ENCODE measurements at regions not wholly inside any gene's neighbourhood (a gene's known extent, or its start where the extent isn't known, plus 50 kb on each side); places are given as distances from the start of the nearest gene placed in this dataset.

DNA sequence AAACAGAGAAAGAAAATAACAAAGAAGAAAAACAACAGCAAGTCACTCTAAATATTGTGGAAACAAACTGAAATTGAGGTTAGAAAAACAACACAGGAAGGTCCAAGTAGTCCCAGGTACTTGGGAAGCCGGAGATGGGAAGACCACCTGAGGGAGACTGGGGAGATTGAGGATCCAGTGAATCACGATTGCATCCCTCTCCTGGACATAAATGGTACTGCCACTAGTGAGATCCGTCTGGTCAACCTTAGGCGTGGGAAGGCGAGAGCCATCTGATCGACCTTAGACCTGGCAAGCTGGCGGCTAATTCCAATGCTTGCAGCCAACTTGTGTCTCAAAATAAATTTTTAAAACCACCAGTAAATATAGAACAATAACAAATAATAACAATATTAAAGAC is 81.9 kb downstream of the ZNF726 start:
- TF ChIP-seq, protein P1, sequence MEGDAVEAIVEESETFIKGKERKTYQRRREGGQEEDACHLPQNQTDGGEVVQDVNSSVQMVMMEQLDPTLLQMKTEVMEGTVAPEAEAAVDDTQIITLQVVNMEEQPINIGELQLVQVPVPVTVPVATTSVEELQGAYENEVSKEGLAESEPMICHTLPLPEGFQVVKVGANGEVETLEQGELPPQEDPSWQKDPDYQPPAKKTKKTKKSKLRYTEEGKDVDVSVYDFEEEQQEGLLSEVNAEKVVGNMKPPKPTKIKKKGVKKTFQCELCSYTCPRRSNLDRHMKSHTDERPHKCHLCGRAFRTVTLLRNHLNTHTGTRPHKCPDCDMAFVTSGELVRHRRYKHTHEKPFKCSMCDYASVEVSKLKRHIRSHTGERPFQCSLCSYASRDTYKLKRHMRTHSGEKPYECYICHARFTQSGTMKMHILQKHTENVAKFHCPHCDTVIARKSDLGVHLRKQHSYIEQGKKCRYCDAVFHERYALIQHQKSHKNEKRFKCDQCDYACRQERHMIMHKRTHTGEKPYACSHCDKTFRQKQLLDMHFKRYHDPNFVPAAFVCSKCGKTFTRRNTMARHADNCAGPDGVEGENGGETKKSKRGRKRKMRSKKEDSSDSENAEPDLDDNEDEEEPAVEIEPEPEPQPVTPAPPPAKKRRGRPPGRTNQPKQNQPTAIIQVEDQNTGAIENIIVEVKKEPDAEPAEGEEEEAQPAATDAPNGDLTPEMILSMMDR (IDR thresholded peaks at IDR 0.05) = no peak
- no peak for TF ChIP-seq POLR2A (IDR thresholded peaks at IDR 0.05)
